ENCODE measurements at regions not wholly inside any gene's neighbourhood (a gene's known extent, or its start where the extent isn't known, plus 50 kb on each side); places are given as distances from the start of the nearest gene placed in this dataset.
A peak's percentile ranks its signal among the peaks of the same experiment; 100 is the strongest.
"Not testable (repeated sequence)": the region's sequence is repeated elsewhere in the genome, so short reads cannot be mapped to it uniquely, and the experiment has no call there.

GRCh38 chr17:45600052-45601012 is 109.8 kb upstream of the PLEKHM1 start:
- H3K36me3 ChIP-seq (ENCODE audit: control insufficient read depth, low read depth, low read length); H3K27me3 ChIP-seq (ENCODE audit: control insufficient read depth, insufficient read depth, low read length); H3K9ac ChIP-seq (ENCODE audit: low read length): not testable (repeated sequence)

GRCh38 chr17:45601013-45601412 is 110.5 kb upstream of the PLEKHM1 start:
- not testable (repeated sequence) for H3K36me3 ChIP-seq (ENCODE audit: control insufficient read depth, low read depth, low read length); H3K27ac ChIP-seq (ENCODE audit: low read length); H3K9me3 ChIP-seq (ENCODE audit: control insufficient read depth, low read depth, low read length); H3K4me1 ChIP-seq (ENCODE audit: control insufficient read depth, low read depth, low read length); H3K9ac ChIP-seq (ENCODE audit: low read length); H3K4me3 ChIP-seq (ENCODE audit: low read length); H3K27me3 ChIP-seq (ENCODE audit: control insufficient read depth, insufficient read depth, low read length)

More at GRCh38 chr17:45600052-45601012, 109.8 kb upstream of the PLEKHM1 start:
- not testable (repeated sequence) for H3K4me1 ChIP-seq (ENCODE audit: control insufficient read depth, low read depth, low read length); H3K9me3 ChIP-seq (ENCODE audit: control insufficient read depth, low read depth, low read length); H3K4me3 ChIP-seq (ENCODE audit: low read length); H3K27ac ChIP-seq (ENCODE audit: low read length)

- H3K4me1 ChIP-seq (ENCODE audit: control insufficient read depth, low read depth, low read length); H3K4me3 ChIP-seq (ENCODE audit: low read length); H3K27ac ChIP-seq (ENCODE audit: low read length); H3K9ac ChIP-seq (ENCODE audit: low read length); H3K36me3 ChIP-seq (ENCODE audit: control insufficient read depth, low read depth, low read length); H3K9me3 ChIP-seq (ENCODE audit: control insufficient read depth, low read depth, low read length); H3K27me3 ChIP-seq (ENCODE audit: control insufficient read depth, insufficient read depth, low read length): not testable (repeated sequence)
These were observed 111.4 kb upstream of the PLEKHM1 start for GRCh38 chr17:45601605-45602539.

DNA sequence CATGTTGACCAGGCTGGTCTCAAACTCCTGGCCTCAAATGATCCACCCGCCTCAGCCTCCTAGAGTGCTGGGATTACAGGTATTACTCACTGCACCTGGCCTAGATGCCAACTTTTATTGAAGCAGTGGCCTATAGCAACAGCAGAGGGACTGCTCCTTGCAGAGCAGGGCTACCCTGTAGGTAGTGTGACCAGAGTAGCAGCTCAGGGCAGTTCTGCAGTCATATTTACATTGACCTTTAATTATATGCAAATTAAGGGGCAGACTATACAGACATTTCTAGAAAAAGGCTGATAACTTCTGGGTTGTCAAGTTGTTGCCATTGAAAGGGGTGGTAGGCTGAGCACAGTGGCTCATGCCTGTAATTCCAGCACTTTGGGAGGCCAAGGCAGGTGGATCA is 115.2 kb upstream of the PLEKHM1 start:
- not testable (repeated sequence) for H3K4me3 ChIP-seq (ENCODE audit: low read length); H3K9me3 ChIP-seq (ENCODE audit: control insufficient read depth, low read depth, low read length); H3K9ac ChIP-seq (ENCODE audit: low read length); H3K27me3 ChIP-seq (ENCODE audit: control insufficient read depth, insufficient read depth, low read length); H3K4me1 ChIP-seq (ENCODE audit: control insufficient read depth, low read depth, low read length); H3K36me3 ChIP-seq (ENCODE audit: control insufficient read depth, low read depth, low read length); H3K27ac ChIP-seq (ENCODE audit: low read length)

- H3K27me3 ChIP-seq (ENCODE audit: control insufficient read depth, insufficient read depth, low read length); H3K4me1 ChIP-seq (ENCODE audit: control insufficient read depth, low read depth, low read length); H3K27ac ChIP-seq (ENCODE audit: low read length); H3K36me3 ChIP-seq (ENCODE audit: control insufficient read depth, low read depth, low read length); H3K9me3 ChIP-seq (ENCODE audit: control insufficient read depth, low read depth, low read length); H3K9ac ChIP-seq (ENCODE audit: low read length): not testable (repeated sequence)
- peak overlapping the region; percentile 20 for H3K4me3 ChIP-seq (ENCODE audit: low read length)
These were observed 129.5 kb upstream of the PLEKHM1 start for GRCh38 chr17:45619984-45620405.

GRCh38 chr17:45620468-45620867 is 129.9 kb upstream of the PLEKHM1 start:
- not testable (repeated sequence) for H3K9ac ChIP-seq (ENCODE audit: low read length); H3K36me3 ChIP-seq (ENCODE audit: control insufficient read depth, low read depth, low read length); H3K27me3 ChIP-seq (ENCODE audit: control insufficient read depth, insufficient read depth, low read length); H3K9me3 ChIP-seq (ENCODE audit: control insufficient read depth, low read depth, low read length); H3K4me1 ChIP-seq (ENCODE audit: control insufficient read depth, low read depth, low read length); H3K27ac ChIP-seq (ENCODE audit: low read length)
- H3K4me3 ChIP-seq (ENCODE audit: low read length), result peak overlapping the region; percentile 20

DNA sequence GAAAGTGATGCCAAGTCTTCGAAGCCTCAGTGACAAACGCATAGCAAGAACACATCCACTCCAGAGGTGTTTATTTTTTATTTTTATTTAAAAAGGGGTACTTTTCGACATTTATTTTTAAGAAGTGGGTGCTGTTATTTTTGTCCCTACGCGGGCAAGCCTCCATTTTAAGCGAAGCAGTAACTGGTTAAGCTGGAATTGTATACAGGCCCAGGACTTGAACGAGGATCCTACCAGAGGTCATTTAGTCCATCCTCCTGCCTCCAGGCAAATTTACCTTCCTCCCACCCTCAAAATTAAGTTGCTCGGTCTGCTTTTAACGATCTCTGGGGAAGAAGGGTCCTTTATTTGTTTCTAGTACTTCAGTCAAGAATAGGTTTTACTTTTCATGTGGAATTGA is 130.6 kb upstream of the PLEKHM1 start:
- H3K4me1 ChIP-seq (ENCODE audit: control insufficient read depth, low read depth, low read length); H3K27me3 ChIP-seq (ENCODE audit: control insufficient read depth, insufficient read depth, low read length); H3K9me3 ChIP-seq (ENCODE audit: control insufficient read depth, low read depth, low read length); H3K27ac ChIP-seq (ENCODE audit: low read length); H3K9ac ChIP-seq (ENCODE audit: low read length); H3K36me3 ChIP-seq (ENCODE audit: control insufficient read depth, low read depth, low read length); H3K4me3 ChIP-seq (ENCODE audit: low read length): not testable (repeated sequence)

GRCh38 chr17:45622295-45622694 is 131.8 kb upstream of the PLEKHM1 start:
- not testable (repeated sequence) for H3K9me3 ChIP-seq (ENCODE audit: control insufficient read depth, low read depth, low read length); H3K9ac ChIP-seq (ENCODE audit: low read length); H3K4me1 ChIP-seq (ENCODE audit: control insufficient read depth, low read depth, low read length)

GRCh38 chr17:45628019-45628418 is 137.5 kb upstream of the PLEKHM1 start:
- Histone ChIP-seq H3K4me1 (ENCODE audit: control insufficient read depth, low read depth, low read length) (no peaks in the 10 kb centered on the region), H3K4me3 (ENCODE audit: low read length) (no peak overlapping the region), H3K36me3 (ENCODE audit: control insufficient read depth, low read depth, low read length) (peaks cover 37% of the 10 kb centered on the region), H3K9ac (ENCODE audit: low read length) (no peak overlapping the region), H3K9me3 (ENCODE audit: control insufficient read depth, low read depth, low read length) (no peaks in the 10 kb centered on the region), H3K27me3 (ENCODE audit: control insufficient read depth, insufficient read depth, low read length) (no peaks in the 10 kb centered on the region), H3K27ac (ENCODE audit: low read length) (no peak overlapping the region)

More at GRCh38 chr17:45622295-45622694, 131.8 kb upstream of the PLEKHM1 start:
- not testable (repeated sequence) for H3K27me3 ChIP-seq (ENCODE audit: control insufficient read depth, insufficient read depth, low read length); H3K4me3 ChIP-seq (ENCODE audit: low read length); H3K27ac ChIP-seq (ENCODE audit: low read length); H3K36me3 ChIP-seq (ENCODE audit: control insufficient read depth, low read depth, low read length)

DNA sequence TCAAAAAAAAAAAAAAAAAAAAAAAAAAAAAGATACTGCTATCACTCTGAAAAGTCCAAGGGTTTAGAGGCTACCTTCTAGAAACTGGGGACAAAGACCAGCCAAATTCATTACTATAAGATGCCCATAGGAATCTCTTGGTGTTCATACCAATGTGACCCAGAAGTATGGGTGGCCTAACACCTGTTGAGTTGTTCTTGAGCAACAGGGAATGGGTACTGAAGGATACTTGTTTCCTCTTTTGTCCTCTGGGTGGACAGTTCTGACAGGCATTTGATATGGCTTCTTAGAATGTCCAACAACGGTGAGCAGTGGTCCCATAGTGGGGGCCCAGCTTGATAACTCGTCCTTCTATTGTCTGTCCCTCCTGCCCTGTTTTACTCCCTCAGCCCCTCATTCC is 141.4 kb upstream of the PLEKHM1 start:
- H3K27ac ChIP-seq (ENCODE audit: low read length), result no peak overlapping the region

DNA sequence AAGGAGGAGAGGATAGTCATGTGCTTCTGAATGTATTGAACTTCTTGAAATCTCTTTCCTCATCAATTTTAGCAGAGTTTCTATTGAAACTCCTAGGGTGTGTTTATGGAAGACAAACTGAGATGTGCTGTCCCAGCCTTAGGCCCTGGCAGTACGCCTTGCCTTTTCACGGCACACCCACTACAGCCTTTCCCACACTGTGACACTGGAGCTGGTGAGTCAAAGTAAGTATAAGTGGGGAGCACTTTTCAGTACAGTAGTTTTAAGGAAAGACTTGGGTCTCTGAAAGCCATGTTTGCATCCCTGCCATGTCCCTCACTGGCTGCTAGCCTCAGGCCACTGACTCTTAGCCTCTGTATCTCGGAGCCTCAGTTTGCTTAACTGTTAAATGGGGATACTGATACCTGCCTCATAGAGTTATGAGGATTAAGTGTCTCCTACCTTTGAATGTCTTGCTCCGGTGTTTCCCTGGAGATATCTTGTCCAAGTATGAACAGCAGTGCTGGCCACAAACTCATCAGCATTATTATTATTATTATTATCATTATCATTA is 144.7 kb upstream of the CRHR1 start:
- Histone ChIP-seq H3K4me1 (ENCODE audit: control insufficient read depth, low read depth, low read length) (no peaks in the 10 kb centered on the region), H3K27me3 (ENCODE audit: control insufficient read depth, insufficient read depth, low read length) (no peaks in the 10 kb centered on the region), H3K4me3 (ENCODE audit: low read length) (no peak overlapping the region), H3K36me3 (ENCODE audit: control insufficient read depth, low read depth, low read length) (peaks cover 13% of the 10 kb centered on the region), H3K9ac (ENCODE audit: low read length) (no peak overlapping the region), H3K27ac (ENCODE audit: low read length) (no peak overlapping the region), H3K9me3 (ENCODE audit: control insufficient read depth, low read depth, low read length) (no peaks in the 10 kb centered on the region)

More for the DNA sequence above, 141.4 kb upstream of the PLEKHM1 start:
- H3K27me3 ChIP-seq (ENCODE audit: control insufficient read depth, insufficient read depth, low read length), result no peaks in the 10 kb centered on the region
- H3K4me1 ChIP-seq (ENCODE audit: control insufficient read depth, low read depth, low read length), result no peaks in the 10 kb centered on the region
- peaks cover 52% of the 10 kb centered on the region for H3K36me3 ChIP-seq (ENCODE audit: control insufficient read depth, low read depth, low read length)
- H3K4me3 ChIP-seq (ENCODE audit: low read length), result no peak overlapping the region
- H3K9ac ChIP-seq (ENCODE audit: low read length), result no peak overlapping the region
- no peaks in the 10 kb centered on the region for H3K9me3 ChIP-seq (ENCODE audit: control insufficient read depth, low read depth, low read length)
